ENCODE measurements at regions not wholly inside any gene's neighbourhood (a gene's known extent, or its start where the extent isn't known, plus 50 kb on each side); places are given as distances from the start of the nearest gene placed in this dataset.

GRCh38 chr13:60851378-60851777, 454.4 kb downstream of the TDRD3 start:
- no peak overlapping the region for H3K27ac Mint-ChIP-seq
- no peaks in the 10 kb centered on the region for H3K36me3 Mint-ChIP-seq (ENCODE audit: low read depth)
- ATAC-seq = no peak
- TF ChIP-seq CTCF (IDR thresholded peaks at IDR 0.05) = no peak
- no peaks in the 10 kb centered on the region for H3K27me3 Mint-ChIP-seq
- intact Hi-C loops (cut with micrococcal nuclease) = no loop called here
- no peaks in the 10 kb centered on the region for H3K4me1 Mint-ChIP-seq (ENCODE audit: low read depth)
- peaks cover 11% of the 10 kb centered on the region for H3K9me3 Mint-ChIP-seq
- POLR2A ChIA-PET = no interaction called here
- CTCF ChIA-PET = no interaction called here
- no peak for DNase-seq
- H3K4me3 Mint-ChIP-seq = no peak overlapping the region

- no peak overlapping the region for H3K27ac Mint-ChIP-seq
- no peak for DNase-seq
- ChIA-PET POLR2A (no interaction called here), CTCF (no interaction called here)
- intact Hi-C loops (cut with micrococcal nuclease) = no loop called here
- TF ChIP-seq CTCF (IDR thresholded peaks at IDR 0.05) = no peak
- H3K4me3 Mint-ChIP-seq = no peak overlapping the region
- no peaks in the 10 kb centered on the region for H3K36me3 Mint-ChIP-seq (ENCODE audit: low read depth)
- H3K27me3 Mint-ChIP-seq = no peaks in the 10 kb centered on the region
- no peak for ATAC-seq
- no peaks in the 10 kb centered on the region for H3K4me1 Mint-ChIP-seq (ENCODE audit: low read depth)
- peaks cover 11% of the 10 kb centered on the region for H3K9me3 Mint-ChIP-seq
These were observed 453.5 kb downstream of the TDRD3 start for GRCh38 chr13:60850526-60850925.

- DNase-seq (no peak), ATAC-seq (no peak)
- no peak overlapping the region for H3K4me3 Mint-ChIP-seq
- no peaks in the 10 kb centered on the region for H3K9me3 Mint-ChIP-seq
- H3K27me3 Mint-ChIP-seq = no peaks in the 10 kb centered on the region
- CTCF ChIA-PET = interaction anchor here (0.6 kb wide), 1 partner anchor 417 kb away, joined by 3 read pairs; no protein-coding TSS in a partner anchor
- no peak overlapping the region for H3K27ac Mint-ChIP-seq
- POLR2A ChIA-PET = no interaction called here
- no peaks in the 10 kb centered on the region for H3K36me3 Mint-ChIP-seq (ENCODE audit: low read depth)
- no peak for TF ChIP-seq CTCF (IDR thresholded peaks at IDR 0.05)
- no peaks in the 10 kb centered on the region for H3K4me1 Mint-ChIP-seq (ENCODE audit: low read depth)
- intact Hi-C loops (cut with micrococcal nuclease) = no loop called here
These were observed 441.6 kb downstream of the TDRD3 start for GRCh38 chr13:60838581-60838980.

- Mint-ChIP-seq H3K9me3 (no peaks in the 10 kb centered on the region), H3K4me1 (ENCODE audit: low read depth) (no peaks in the 10 kb centered on the region), H3K27me3 (no peaks in the 10 kb centered on the region), H3K36me3 (ENCODE audit: low read depth) (no peaks in the 10 kb centered on the region), H3K4me3 (no peak overlapping the region), H3K27ac (no peak overlapping the region)
- ATAC-seq (no peak), DNase-seq (no peak)
- ChIA-PET CTCF (interaction anchor here (0.6 kb wide), 1 partner anchor 417 kb away, joined by 3 read pairs; no protein-coding TSS in a partner anchor), POLR2A (no interaction called here)
- intact Hi-C loops (cut with micrococcal nuclease) = no loop called here
- TF ChIP-seq CTCF (IDR thresholded peaks at IDR 0.05) = no peak
These were observed 440.8 kb downstream of the TDRD3 start for GRCh38 chr13:60837806-60838205.

- no peak for TF ChIP-seq CTCF (IDR thresholded peaks at IDR 0.05)
- H3K9me3 Mint-ChIP-seq = no peaks in the 10 kb centered on the region
- no peaks in the 10 kb centered on the region for H3K36me3 Mint-ChIP-seq (ENCODE audit: low read depth)
- ATAC-seq (no peak), DNase-seq (no peak)
- intact Hi-C loops (cut with micrococcal nuclease) = no loop called here
- H3K4me1 Mint-ChIP-seq (ENCODE audit: low read depth) = no peaks in the 10 kb centered on the region
- ChIA-PET CTCF (no interaction called here), POLR2A (no interaction called here)
- no peak overlapping the region for H3K4me3 Mint-ChIP-seq
- H3K27me3 Mint-ChIP-seq = no peaks in the 10 kb centered on the region
- no peak overlapping the region for H3K27ac Mint-ChIP-seq
These were observed 439.8 kb downstream of the TDRD3 start for GRCh38 chr13:60836821-60837220.
